HCT116 (cell line): ENCODE measurements at regions not wholly inside any gene's neighbourhood (a gene's known extent, or its start where the extent isn't known, plus 50 kb on each side); places are given as distances from the start of the nearest gene placed in this dataset.

Experiments used
- ATF3 ChIP-seq: IDR thresholded peaks from 2 replicates; pipeline ENCODE4 v1.6.1; 2012
- EGR1 ChIP-seq: IDR thresholded peaks from 2 replicates; pipeline ENCODE4 v1.6.1; 2012; ENCODE audit warnings: low read depth
- EZH2 ChIP-seq: fragments of 200-600 bp; sonication (generic); IDR thresholded peaks from 2 replicates; pipeline ENCODE4 v1.6.1; 2017; ENCODE audit warnings: antibody characterized with exemption, mixed run types
- POLR2A ChIP-seq: IDR thresholded peaks from 2 replicates; pipeline ENCODE4 v1.7.0; 2011; ENCODE audit warnings: borderline replicate concordance; ENCODE audit not compliant: insufficient read depth, insufficient read length; ENCODE audit errors: extremely low read depth
- POLR2AphosphoS5 ChIP-seq: IDR thresholded peaks from 2 replicates; pipeline ENCODE4 v1.6.1; 2011; ENCODE audit warnings: mild to moderate bottlenecking, low read depth, low read length, moderate library complexity
- RAD21 ChIP-seq: IDR thresholded peaks from 2 replicates; pipeline ENCODE4 v1.6.1; 2012; ENCODE audit warnings: low read depth, mild to moderate bottlenecking
- REST ChIP-seq: IDR thresholded peaks from 2 replicates; pipeline ENCODE4 v1.6.1; 2012; ENCODE audit warnings: low read depth
- SIN3A ChIP-seq: IDR thresholded peaks from 2 replicates; pipeline ENCODE4 v1.6.1; 2012; ENCODE audit warnings: low read depth
- SRF ChIP-seq: IDR thresholded peaks from 2 replicates; pipeline ENCODE4 v1.6.1; 2012; ENCODE audit warnings: low read depth
- YY1 ChIP-seq: IDR thresholded peaks from 2 replicates; pipeline ENCODE4 v1.6.1; 2011; ENCODE audit warnings: low read length, low read depth, moderate library complexity, mild to moderate bottlenecking; ENCODE audit not compliant: insufficient replicate concordance; ENCODE audit errors: extremely low read depth
- ZBTB33 ChIP-seq: IDR thresholded peaks from 2 replicates; pipeline ENCODE4 v1.6.1; 2011; ENCODE audit warnings: mild to moderate bottlenecking, low read length, moderate library complexity; ENCODE audit not compliant: insufficient replicate concordance; ENCODE audit errors: extremely low read depth
- ZFX ChIP-seq: fragments of 450-650 bp; IDR thresholded peaks from 2 replicates; pipeline ENCODE4 v1.6.1; 2017
- TF ChIP-seq, protein P1 (sequence below), 3 experiments: fragments of 200-600 bp in 1 of 3; sonication (generic) in 1 of 3; IDR thresholded peaks in 2 of 3; conservative IDR thresholded peaks in 1 of 3; 2 replicates each; pipeline ENCODE4 v1.5.1; 2012 to 2017; ENCODE audit warnings: low read depth in 2 of 3, low read length in 2 of 3, antibody characterized with exemption in 1 of 3, borderline replicate concordance in 1 of 3, control low read depth in 1 of 3, mild to moderate bottlenecking in 1 of 3, mixed read lengths in 1 of 3, mixed run types in 1 of 3, moderate library complexity in 1 of 3; ENCODE audit not compliant: insufficient read depth in 1 of 3
- TF ChIP-seq, protein P2 (sequence below): IDR thresholded peaks from 2 replicates; pipeline ENCODE4 v1.6.1; 2012

DNA sequence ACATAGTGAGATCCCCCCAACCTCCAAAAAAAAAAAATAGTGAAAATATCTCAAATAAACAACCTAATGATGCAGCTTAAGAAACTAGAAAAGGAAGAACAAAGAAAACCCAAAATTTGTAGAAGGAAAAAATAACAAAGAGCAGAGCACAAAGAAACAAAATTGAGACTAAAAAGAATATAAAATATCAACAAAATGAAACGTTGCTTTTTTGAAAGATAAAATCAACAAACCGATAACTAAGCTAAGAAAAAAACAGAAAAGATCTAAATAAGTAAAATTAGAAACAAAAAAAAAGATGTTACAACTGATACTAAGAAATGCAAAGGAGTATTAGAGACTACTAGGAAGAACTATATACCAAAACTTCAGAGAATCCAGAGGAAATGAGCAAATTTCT is 139.3 kb upstream of the PALMD start:
- TF ChIP-seq, protein P1, sequence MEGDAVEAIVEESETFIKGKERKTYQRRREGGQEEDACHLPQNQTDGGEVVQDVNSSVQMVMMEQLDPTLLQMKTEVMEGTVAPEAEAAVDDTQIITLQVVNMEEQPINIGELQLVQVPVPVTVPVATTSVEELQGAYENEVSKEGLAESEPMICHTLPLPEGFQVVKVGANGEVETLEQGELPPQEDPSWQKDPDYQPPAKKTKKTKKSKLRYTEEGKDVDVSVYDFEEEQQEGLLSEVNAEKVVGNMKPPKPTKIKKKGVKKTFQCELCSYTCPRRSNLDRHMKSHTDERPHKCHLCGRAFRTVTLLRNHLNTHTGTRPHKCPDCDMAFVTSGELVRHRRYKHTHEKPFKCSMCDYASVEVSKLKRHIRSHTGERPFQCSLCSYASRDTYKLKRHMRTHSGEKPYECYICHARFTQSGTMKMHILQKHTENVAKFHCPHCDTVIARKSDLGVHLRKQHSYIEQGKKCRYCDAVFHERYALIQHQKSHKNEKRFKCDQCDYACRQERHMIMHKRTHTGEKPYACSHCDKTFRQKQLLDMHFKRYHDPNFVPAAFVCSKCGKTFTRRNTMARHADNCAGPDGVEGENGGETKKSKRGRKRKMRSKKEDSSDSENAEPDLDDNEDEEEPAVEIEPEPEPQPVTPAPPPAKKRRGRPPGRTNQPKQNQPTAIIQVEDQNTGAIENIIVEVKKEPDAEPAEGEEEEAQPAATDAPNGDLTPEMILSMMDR (IDR thresholded peaks at IDR 0.05 in 2 of 3, conservative IDR thresholded peaks at IDR 0.05 in 1 of 3; ENCODE audit: borderline replicate concordance in 1 of 3, insufficient read depth in 1 of 3, low read depth in 2 of 3, low read length in 2 of 3): no peak
- TF ChIP-seq ZBTB33: no peak
- no peak for TF ChIP-seq POLR2A
- no peak for TF ChIP-seq RAD21
- no peak for TF ChIP-seq EZH2
- no peak for TF ChIP-seq SIN3A
- TF ChIP-seq ATF3: no peak
- no peak for TF ChIP-seq POLR2AphosphoS5
- TF ChIP-seq, protein P2, sequence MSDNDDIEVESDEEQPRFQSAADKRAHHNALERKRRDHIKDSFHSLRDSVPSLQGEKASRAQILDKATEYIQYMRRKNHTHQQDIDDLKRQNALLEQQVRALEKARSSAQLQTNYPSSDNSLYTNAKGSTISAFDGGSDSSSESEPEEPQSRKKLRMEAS: no peak
- no peak for TF ChIP-seq YY1
- TF ChIP-seq SRF: no peak
- TF ChIP-seq ZFX: no peak
- TF ChIP-seq REST: no peak
- TF ChIP-seq EGR1: no peak
